ENCODE measurements at regions not wholly inside any gene's neighbourhood (a gene's known extent, or its start where the extent isn't known, plus 50 kb on each side); places are given as distances from the start of the nearest gene placed in this dataset.
"Not testable (repeated sequence)": the region's sequence is repeated elsewhere in the genome, so short reads cannot be mapped to it uniquely, and the experiment has no call there.

- not testable (repeated sequence) for H3K27me3 ChIP-seq (ENCODE audit: low read depth, low read length); H3K27ac ChIP-seq (ENCODE audit: low read length); H3K36me3 ChIP-seq (ENCODE audit: control insufficient read depth in 1 of 2, insufficient read depth in 2 of 2, low read length in 2 of 2); H3K4me3 ChIP-seq (ENCODE audit: low read depth in 1 of 2, low read length in 2 of 2); H3K9me3 ChIP-seq (ENCODE audit: control insufficient read depth in 1 of 2, low read length in 2 of 2); H3K4me1 ChIP-seq (ENCODE audit: control insufficient read depth in 1 of 2, insufficient read depth in 2 of 2, low read length in 2 of 2)
Observed at GRCh38 chr11:96560727-96561126, 170.9 kb downstream of the JRKL start.

GRCh38 chr11:96567176-96567575 is 177.4 kb downstream of the JRKL start:
- H3K4me1 ChIP-seq (ENCODE audit: control insufficient read depth in 1 of 2, insufficient read depth in 2 of 2, low read length in 2 of 2) = no peaks in the 10 kb centered on the region
- H3K9me3 ChIP-seq (ENCODE audit: control insufficient read depth in 1 of 2, low read length in 2 of 2) = no peaks in the 10 kb centered on the region
- H3K27me3 ChIP-seq (ENCODE audit: low read depth, low read length) = no peaks in the 10 kb centered on the region
- H3K27ac ChIP-seq (ENCODE audit: low read length) = no peak overlapping the region
- no peak overlapping the region for H3K4me3 ChIP-seq (ENCODE audit: low read depth in 1 of 2, low read length in 2 of 2)
- no peaks in the 10 kb centered on the region for H3K36me3 ChIP-seq (ENCODE audit: control insufficient read depth in 1 of 2, insufficient read depth in 2 of 2, low read length in 2 of 2)

GRCh38 chr11:96567667-96568066 is 177.9 kb downstream of the JRKL start:
- no peak overlapping the region for H3K4me3 ChIP-seq (ENCODE audit: low read depth in 1 of 2, low read length in 2 of 2)
- H3K9me3 ChIP-seq (ENCODE audit: control insufficient read depth in 1 of 2, low read length in 2 of 2) = no peaks in the 10 kb centered on the region
- no peak overlapping the region for H3K27ac ChIP-seq (ENCODE audit: low read length)
- no peaks in the 10 kb centered on the region for H3K36me3 ChIP-seq (ENCODE audit: control insufficient read depth in 1 of 2, insufficient read depth in 2 of 2, low read length in 2 of 2)
- H3K27me3 ChIP-seq (ENCODE audit: low read depth, low read length) = no peaks in the 10 kb centered on the region
- H3K4me1 ChIP-seq (ENCODE audit: control insufficient read depth in 1 of 2, insufficient read depth in 2 of 2, low read length in 2 of 2) = no peaks in the 10 kb centered on the region

- no peaks in the 10 kb centered on the region for H3K27me3 ChIP-seq (ENCODE audit: low read depth, low read length)
- H3K4me1 ChIP-seq (ENCODE audit: control insufficient read depth in 1 of 2, insufficient read depth in 2 of 2, low read length in 2 of 2) = no peaks in the 10 kb centered on the region
- no peak overlapping the region for H3K27ac ChIP-seq (ENCODE audit: low read length)
- H3K36me3 ChIP-seq (ENCODE audit: control insufficient read depth in 1 of 2, insufficient read depth in 2 of 2, low read length in 2 of 2) = no peaks in the 10 kb centered on the region
- H3K4me3 ChIP-seq (ENCODE audit: low read depth in 1 of 2, low read length in 2 of 2) = no peak overlapping the region
- H3K9me3 ChIP-seq (ENCODE audit: control insufficient read depth in 1 of 2, low read length in 2 of 2) = no peaks in the 10 kb centered on the region
Observed at GRCh38 chr11:96576383-96576782, 186.6 kb downstream of the JRKL start.

GRCh38 chr11:96578379-96578778 is 188.6 kb downstream of the JRKL start:
- Histone ChIP-seq H3K27ac (ENCODE audit: low read length) (no peak overlapping the region), H3K9me3 (ENCODE audit: control insufficient read depth in 1 of 2, low read length in 2 of 2) (no peaks in the 10 kb centered on the region), H3K36me3 (ENCODE audit: control insufficient read depth in 1 of 2, insufficient read depth in 2 of 2, low read length in 2 of 2) (no peaks in the 10 kb centered on the region), H3K4me3 (ENCODE audit: low read depth in 1 of 2, low read length in 2 of 2) (no peak overlapping the region), H3K27me3 (ENCODE audit: low read depth, low read length) (no peaks in the 10 kb centered on the region), H3K4me1 (ENCODE audit: control insufficient read depth in 1 of 2, insufficient read depth in 2 of 2, low read length in 2 of 2) (no peaks in the 10 kb centered on the region)

GRCh38 chr11:96579656-96580055 is 189.8 kb downstream of the JRKL start:
- H3K27me3 ChIP-seq (ENCODE audit: low read depth, low read length) = no peaks in the 10 kb centered on the region
- no peaks in the 10 kb centered on the region for H3K36me3 ChIP-seq (ENCODE audit: control insufficient read depth in 1 of 2, insufficient read depth in 2 of 2, low read length in 2 of 2)
- H3K4me1 ChIP-seq (ENCODE audit: control insufficient read depth in 1 of 2, insufficient read depth in 2 of 2, low read length in 2 of 2) = no peaks in the 10 kb centered on the region
- no peak overlapping the region for H3K27ac ChIP-seq (ENCODE audit: low read length)
- H3K9me3 ChIP-seq (ENCODE audit: control insufficient read depth in 1 of 2, low read length in 2 of 2) = no peaks in the 10 kb centered on the region
- no peak overlapping the region for H3K4me3 ChIP-seq (ENCODE audit: low read depth in 1 of 2, low read length in 2 of 2)

GRCh38 chr11:96580476-96581040 is 190.7 kb downstream of the JRKL start:
- Histone ChIP-seq H3K36me3 (ENCODE audit: control insufficient read depth in 1 of 2, insufficient read depth in 2 of 2, low read length in 2 of 2) (no peaks in the 10 kb centered on the region), H3K4me1 (ENCODE audit: control insufficient read depth in 1 of 2, insufficient read depth in 2 of 2, low read length in 2 of 2) (no peaks in the 10 kb centered on the region), H3K27ac (ENCODE audit: low read length) (no peak overlapping the region), H3K9me3 (ENCODE audit: control insufficient read depth in 1 of 2, low read length in 2 of 2) (no peaks in the 10 kb centered on the region), H3K27me3 (ENCODE audit: low read depth, low read length) (no peaks in the 10 kb centered on the region), H3K4me3 (ENCODE audit: low read depth in 1 of 2, low read length in 2 of 2) (no peak overlapping the region)

GRCh38 chr11:96585944-96586880 is 196.4 kb downstream of the JRKL start:
- not testable (repeated sequence) for H3K9me3 ChIP-seq (ENCODE audit: control insufficient read depth in 1 of 2, low read length in 2 of 2); H3K4me3 ChIP-seq (ENCODE audit: low read depth in 1 of 2, low read length in 2 of 2); H3K27me3 ChIP-seq (ENCODE audit: low read depth, low read length); H3K36me3 ChIP-seq (ENCODE audit: control insufficient read depth in 1 of 2, insufficient read depth in 2 of 2, low read length in 2 of 2); H3K27ac ChIP-seq (ENCODE audit: low read length); H3K4me1 ChIP-seq (ENCODE audit: control insufficient read depth in 1 of 2, insufficient read depth in 2 of 2, low read length in 2 of 2)

GRCh38 chr11:96588793-96589192 is 199.0 kb downstream of the JRKL start:
- not testable (repeated sequence) for H3K36me3 ChIP-seq (ENCODE audit: control insufficient read depth in 1 of 2, insufficient read depth in 2 of 2, low read length in 2 of 2); H3K27me3 ChIP-seq (ENCODE audit: low read depth, low read length); H3K4me1 ChIP-seq (ENCODE audit: control insufficient read depth in 1 of 2, insufficient read depth in 2 of 2, low read length in 2 of 2); H3K9me3 ChIP-seq (ENCODE audit: control insufficient read depth in 1 of 2, low read length in 2 of 2); H3K27ac ChIP-seq (ENCODE audit: low read length); H3K4me3 ChIP-seq (ENCODE audit: low read depth in 1 of 2, low read length in 2 of 2)

- Histone ChIP-seq H3K36me3 (ENCODE audit: control insufficient read depth in 1 of 2, insufficient read depth in 2 of 2, low read length in 2 of 2) (no peaks in the 10 kb centered on the region), H3K4me3 (ENCODE audit: low read depth in 1 of 2, low read length in 2 of 2) (no peak overlapping the region), H3K9me3 (ENCODE audit: control insufficient read depth in 1 of 2, low read length in 2 of 2) (no peaks in the 10 kb centered on the region), H3K4me1 (ENCODE audit: control insufficient read depth in 1 of 2, insufficient read depth in 2 of 2, low read length in 2 of 2) (no peaks in the 10 kb centered on the region), H3K27ac (ENCODE audit: low read length) (no peak overlapping the region), H3K27me3 (ENCODE audit: low read depth, low read length) (no peaks in the 10 kb centered on the region)
Observed at GRCh38 chr11:96595011-96595410, 205.2 kb downstream of the JRKL start.

- H3K27me3 ChIP-seq (ENCODE audit: low read depth, low read length) = no peaks in the 10 kb centered on the region
- no peak overlapping the region for H3K27ac ChIP-seq (ENCODE audit: low read length)
- H3K4me3 ChIP-seq (ENCODE audit: low read depth in 1 of 2, low read length in 2 of 2) = no peak overlapping the region
- H3K9me3 ChIP-seq (ENCODE audit: control insufficient read depth in 1 of 2, low read length in 2 of 2) = no peaks in the 10 kb centered on the region
- H3K36me3 ChIP-seq (ENCODE audit: control insufficient read depth in 1 of 2, insufficient read depth in 2 of 2, low read length in 2 of 2) = no peaks in the 10 kb centered on the region
- no peaks in the 10 kb centered on the region for H3K4me1 ChIP-seq (ENCODE audit: control insufficient read depth in 1 of 2, insufficient read depth in 2 of 2, low read length in 2 of 2)
Observed at GRCh38 chr11:96607864-96608558, 218.2 kb downstream of the JRKL start.

All from muscle layer of duodenum (tissue), 2 donors.